H1 (cell line): ENCODE measurements at regions not wholly inside any gene's neighbourhood (a gene's known extent, or its start where the extent isn't known, plus 50 kb on each side); places are given as distances from the start of the nearest gene placed in this dataset.

Source experiments
- CTCF ChIA-PET: fragments of 300-600 bp; sonication (Branson Sonifier 250); formaldehyde crosslinking; loops from one replicate; lab custom pipeline; 2021; ENCODE audit not compliant: partially characterized antibody; lab: Charles Lee
- POLR2A ChIA-PET: fragments of 300-600 bp; sonication (Branson Sonifier 250); formaldehyde crosslinking; loops from one replicate; lab custom pipeline; 2021; ENCODE audit warnings: inconsistent platforms; ENCODE audit not compliant: partially characterized antibody; lab: Charles Lee
- DNase-seq, 2 experiments: peaks; one replicate each; pipeline versions ENCODE4 v3.0.0 to v3.0.0-alpha.2; 2010 to 2022; ENCODE audit warnings: low spot score in 2 of 2, low read depth in 1 of 2, mixed read lengths in 1 of 2
- FAIRE-seq: peaks from 2 replicates; lab custom pipeline; 2011; peaks lifted over from hg19 to GRCh38; lab: Jason Lieb, UNC
- H2AFZ ChIP-seq: 2 replicates; pipeline ENCODE4 v1.8.1; 2012; ENCODE audit warnings: low read length, inconsistent platforms
- H2AK5ac ChIP-seq: 2 replicates; pipeline ENCODE4 v1.6.1; 2013; ENCODE audit warnings: low read depth, low read length
- H2BK120ac ChIP-seq: replicated peaks from 2 replicates; pipeline ENCODE3; 2013; ENCODE audit warnings: low read depth, low read length, inconsistent platforms
- H2BK12ac ChIP-seq: 2 replicates; pipeline ENCODE4 v1.6.1; 2013; ENCODE audit warnings: low read depth, low read length
- H2BK15ac ChIP-seq: 2 replicates; pipeline ENCODE4 v1.6.1; 2013; ENCODE audit warnings: low read length
- H2BK20ac ChIP-seq: 2 replicates; pipeline ENCODE4 v1.6.1; 2013; ENCODE audit warnings: low read length
- H2BK5ac ChIP-seq: 2 replicates; pipeline ENCODE4 v1.6.1; 2013; ENCODE audit warnings: low read depth, low read length
- H3K14ac ChIP-seq: 2 replicates; pipeline ENCODE4 v1.6.1; 2013; ENCODE audit warnings: inconsistent platforms; ENCODE audit not compliant: insufficient read length
- H3K18ac ChIP-seq: 2 replicates; pipeline ENCODE4 v1.6.1; 2013; ENCODE audit warnings: low read length; ENCODE audit errors: extremely low read depth
- H3K23ac ChIP-seq: 2 replicates; pipeline ENCODE4 v1.6.1; 2013; ENCODE audit warnings: inconsistent platforms; ENCODE audit not compliant: insufficient read length
- H3K23me2 ChIP-seq: 2 replicates; pipeline ENCODE4 v1.6.1; 2013; ENCODE audit warnings: low read depth, low read length
- H3K27ac ChIP-seq: 2 replicates; pipeline ENCODE4 v1.6.1; 2011; ENCODE audit warnings: low read depth, low read length, inconsistent platforms
- H3K27me3 ChIP-seq, 4 experiments: replicated peaks in 1 of 4; 1 replicate in 1 of 4; 2 replicates in 3 of 4; pipeline versions ENCODE4 v1.6.1 to v1.8.1; 2011 to 2013; ENCODE audit warnings: low read length in 3 of 4, mild to moderate bottlenecking in 3 of 4, inconsistent platforms in 2 of 4, mixed read lengths in 2 of 4, moderate library complexity in 1 of 4; ENCODE audit not compliant: control insufficient read depth in 3 of 4, insufficient read depth in 3 of 4; ENCODE audit errors: extremely low read depth in 1 of 4
- H3K36me3 ChIP-seq, 4 experiments: 2 replicates each; pipeline versions ENCODE4 v1.6.1 to v1.8.1; 2011 to 2013; ENCODE audit warnings: mild to moderate bottlenecking in 4 of 4, low read length in 3 of 4, moderate library complexity in 2 of 4, control low read depth in 1 of 4, inconsistent platforms in 1 of 4; ENCODE audit not compliant: insufficient read depth in 4 of 4, control insufficient read depth in 2 of 4
- H3K4ac ChIP-seq: replicated peaks from 2 replicates; pipeline ENCODE3; 2013; ENCODE audit warnings: low read length, low read depth, mixed read lengths, inconsistent platforms; ENCODE audit not compliant: insufficient read length
- H3K4me1 ChIP-seq, 4 experiments: replicated peaks in 1 of 4; 1 replicate in 1 of 4; 2 replicates in 3 of 4; pipeline versions ENCODE4 v1.6.1 to v1.8.1; 2011 to 2013; ENCODE audit warnings: low read length in 3 of 4, inconsistent platforms in 2 of 4, mixed read lengths in 1 of 4; ENCODE audit not compliant: insufficient read depth in 4 of 4, control insufficient read depth in 3 of 4
- H3K4me2 ChIP-seq, 2 experiments: 2 replicates each; pipeline versions ENCODE4 v1.6.1 to v1.8.1; 2011 to 2013; ENCODE audit warnings: low read depth in 2 of 2, low read length in 2 of 2, control low read depth in 1 of 2, inconsistent platforms in 1 of 2, mild to moderate bottlenecking in 1 of 2; ENCODE audit not compliant: insufficient read depth in 1 of 2
- H3K4me3 ChIP-seq, 4 experiments: fragments of 200-600, 300-600 bp in 1 of 4; sonication (generic), shearing (Covaris generic), sonication (Bioruptor Twin) in 1 of 4; 2 replicates each; pipeline versions ENCODE4 v1.5.1 to v1.8.1; 2011 to 2016; ENCODE audit warnings: low read length in 4 of 4, low read depth in 3 of 4, control low read depth in 2 of 4, inconsistent platforms in 2 of 4, mild to moderate bottlenecking in 2 of 4, mixed read lengths in 1 of 4, moderate library complexity in 1 of 4; ENCODE audit not compliant: insufficient read depth in 2 of 4; ENCODE audit errors: extremely low read depth in 1 of 4
- H3K56ac ChIP-seq: replicated peaks from 2 replicates; pipeline ENCODE3; 2013; ENCODE audit warnings: low read depth, mild to moderate bottlenecking, mixed read lengths, low read length, inconsistent platforms; ENCODE audit not compliant: insufficient read length
- H3K79me1 ChIP-seq: 2 replicates; pipeline ENCODE4 v1.6.1; 2013; ENCODE audit warnings: low read depth, low read length, control low read depth
- H3K79me2 ChIP-seq, 2 experiments: 2 replicates each; pipeline versions ENCODE4 v1.6.1 to v1.8.1; 2012 to 2013; ENCODE audit warnings: low read length in 2 of 2, mild to moderate bottlenecking in 2 of 2, inconsistent platforms in 1 of 2; ENCODE audit not compliant: insufficient read depth in 2 of 2, control insufficient read depth in 1 of 2
- H3K9ac ChIP-seq, 4 experiments: replicated peaks in 1 of 4; 1 replicate in 1 of 4; 2 replicates in 3 of 4; pipeline versions ENCODE4 v1.6.1 to v1.8.1; 2011 to 2013; ENCODE audit warnings: low read depth in 3 of 4, low read length in 3 of 4, control low read depth in 2 of 4, mild to moderate bottlenecking in 2 of 4, moderate library complexity in 2 of 4, inconsistent platforms in 1 of 4; ENCODE audit errors: extremely low read depth in 1 of 4
- H3K9me3 ChIP-seq, 2 experiments: 2 replicates each; pipeline versions ENCODE4 v1.6.1 to v1.8.1; 2012 to 2013; ENCODE audit warnings: mild to moderate bottlenecking in 2 of 2, moderate library complexity in 2 of 2, control low read depth in 1 of 2, inconsistent platforms in 1 of 2, low read depth in 1 of 2, low read length in 1 of 2, mixed read lengths in 1 of 2; ENCODE audit not compliant: insufficient read depth in 2 of 2
- H4K20me1 ChIP-seq, 2 experiments: replicated peaks in 1 of 2; 2 replicates each; pipeline versions ENCODE3 to v1.8.1; 2011 to 2013; ENCODE audit warnings: inconsistent platforms in 2 of 2, low read length in 2 of 2, mild to moderate bottlenecking in 1 of 2; ENCODE audit not compliant: insufficient read depth in 2 of 2, control insufficient read depth in 1 of 2
- H4K5ac ChIP-seq: 2 replicates; pipeline ENCODE4 v1.6.1; 2013; ENCODE audit warnings: low read length, low read depth, mixed read lengths, inconsistent platforms; ENCODE audit not compliant: insufficient read length
- H4K8ac ChIP-seq: 2 replicates; pipeline ENCODE4 v1.8.0; 2013; ENCODE audit warnings: mild to moderate bottlenecking, moderate library complexity, low read length, inconsistent platforms; ENCODE audit not compliant: insufficient read depth; ENCODE audit errors: extremely low read depth
- H4K91ac ChIP-seq: replicated peaks from 2 replicates; pipeline ENCODE3; 2013; ENCODE audit warnings: low read length, mixed read lengths, inconsistent platforms; ENCODE audit not compliant: insufficient read length
- ATF2 ChIP-seq: IDR thresholded peaks from 2 replicates; pipeline ENCODE4 v1.6.1; 2012; ENCODE audit warnings: low read length, inconsistent platforms
- BCL11A ChIP-seq, 2 experiments: IDR thresholded peaks; one replicate each; pipeline ENCODE4 v1.6.1; 2011; ENCODE audit warnings: low read depth in 2 of 2, low read length in 2 of 2, mild to moderate bottlenecking in 2 of 2
- CBX8 ChIP-seq: fragments of 300-800, 300-1000 bp; sonication (generic); IDR thresholded peaks from 2 replicates; pipeline ENCODE4 v1.7.1; 2016; ENCODE audit warnings: low read depth, low read length, borderline replicate concordance
- CHD1 ChIP-seq: IDR thresholded peaks from 2 replicates; pipeline ENCODE4 v1.6.1; 2012; ENCODE audit warnings: low read depth, low read length, improper control_type of control experiment
- CHD2 ChIP-seq: IDR thresholded peaks from 2 replicates; pipeline ENCODE4 v1.6.1; 2012; ENCODE audit warnings: low read length, improper control_type of control experiment
- CREB1 ChIP-seq: IDR thresholded peaks from 2 replicates; pipeline ENCODE4 v1.6.1; 2012; ENCODE audit warnings: inconsistent platforms
- EGR1 ChIP-seq: IDR thresholded peaks from 2 replicates; pipeline ENCODE4 v1.6.1; 2011; ENCODE audit warnings: low read depth, low read length, borderline replicate concordance
- GTF2F1 ChIP-seq: IDR thresholded peaks from 2 replicates; pipeline ENCODE4 v1.6.1; 2012; ENCODE audit warnings: low read depth, low read length, improper control_type of control experiment, borderline replicate concordance
- JUN ChIP-seq: IDR thresholded peaks from 2 replicates; pipeline ENCODE4 v1.6.1; 2011; ENCODE audit warnings: low read depth, mild to moderate bottlenecking, improper control_type of control experiment, low read length
- JUND ChIP-seq: IDR thresholded peaks from 2 replicates; pipeline ENCODE4 v1.6.1; 2011; ENCODE audit warnings: mild to moderate bottlenecking, improper control_type of control experiment, low read length
- RAD21 ChIP-seq, 2 experiments: IDR thresholded peaks in 1 of 2; conservative IDR thresholded peaks in 1 of 2; 2 replicates each; pipeline ENCODE4 v1.6.1; 2011; ENCODE audit warnings: low read depth in 2 of 2, low read length in 2 of 2, improper control_type of control experiment in 1 of 2, inconsistent platforms in 1 of 2, mild to moderate bottlenecking in 1 of 2, moderate library complexity in 1 of 2
- SIRT6 ChIP-seq: IDR thresholded peaks from one replicate; pipeline ENCODE4 v1.7.1; 2012; ENCODE audit warnings: low read length, inconsistent platforms
- SIX5 ChIP-seq: IDR thresholded peaks from 2 replicates; pipeline ENCODE4 v1.6.1; 2011; ENCODE audit warnings: mild to moderate bottlenecking, low read depth, low read length
- SP2 ChIP-seq: IDR thresholded peaks from 2 replicates; pipeline ENCODE4 v1.6.1; 2012; ENCODE audit warnings: mild to moderate bottlenecking, low read length, inconsistent platforms
- YY1 ChIP-seq: IDR thresholded peaks from 2 replicates; pipeline ENCODE4 v1.6.1; 2011; ENCODE audit warnings: low read depth, mild to moderate bottlenecking, low read length
- WGBS, 2 experiments: shearing (Covaris generic) in 1 of 2; methylation state at CpG; one replicate each; pipeline versions ENCODE4 v1.1.6 to v1.1.7; 2013 to 2015; ENCODE audit warnings: low lambda C conversion rate in 2 of 2, mixed read lengths in 2 of 2, inconsistent platforms in 1 of 2, low coverage in 1 of 2, missing lambda C conversion rate in 1 of 2; ENCODE audit not compliant: insufficient replicate concordance in 2 of 2, insufficient coverage in 1 of 2, insufficient read length in 1 of 2; ENCODE audit errors: extremely low coverage in 1 of 2, missing lambda C conversion rate in 1 of 2; 5-methylcytosine and 5-hydroxymethylcytosine counted together

DNA sequence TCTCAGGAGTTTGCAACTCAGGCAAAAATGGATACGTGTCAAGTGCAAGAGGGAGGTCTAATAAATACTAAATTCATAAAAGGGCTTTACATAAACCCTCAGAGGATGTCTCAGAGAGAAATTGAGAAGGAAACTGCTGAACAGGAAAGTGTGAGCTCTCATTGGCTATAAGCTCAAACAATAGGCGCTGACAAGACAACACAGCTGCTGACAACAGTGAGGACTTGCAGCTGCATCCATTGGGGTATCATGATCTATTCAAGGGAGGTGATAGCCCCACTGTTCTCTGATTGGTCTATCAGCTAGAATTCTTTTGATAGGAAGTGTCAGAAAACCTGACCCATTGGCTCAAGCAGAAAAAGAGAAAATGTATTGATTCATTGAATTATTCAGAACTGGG, 187.2 kb downstream of the CBLN1 start:
- no peak overlapping the region for H4K8ac ChIP-seq
- POLR2A ChIA-PET, result no interaction called here
- TF ChIP-seq CHD1 (no peak), ATF2 (no peak), SP2 (no peak), BCL11A (IDR thresholded peaks at IDR 0.05; ENCODE audit: low read depth in 2 of 2, low read length in 2 of 2) (no peak), CREB1 (no peak), SIX5 (no peak), GTF2F1 (no peak), CHD2 (no peak), EGR1 (no peak), RAD21 (IDR thresholded peaks at IDR 0.05 in 1 of 2, conservative IDR thresholded peaks at IDR 0.05 in 1 of 2; ENCODE audit: low read depth in 2 of 2, low read length in 2 of 2) (no peak), CBX8 (no peak), SIRT6 (no peak), JUND (no peak), YY1 (no peak), JUN (no peak)

More for the DNA sequence above, 187.2 kb downstream of the CBLN1 start:
- no peaks in the 10 kb centered on the region for H3K27me3 ChIP-seq
- 0 out of 7 replicates have a peak, but pooled peaks cover 0 to 4% (median 0%) of the 10 kb centered on the region in 4 experiments for H3K4me1 ChIP-seq
- no peak overlapping the region for H3K18ac ChIP-seq
- no peak overlapping the region for H3K4me2 ChIP-seq
- H3K4ac ChIP-seq, result no peak overlapping the region
- H3K79me2 ChIP-seq, result no peaks in the 10 kb centered on the region
- DNase-seq, result no peak
- H4K91ac ChIP-seq, result no peak overlapping the region
- H3K56ac ChIP-seq, result no peak overlapping the region
- no peak overlapping the region for H3K9ac ChIP-seq
- WGBS, 2 experiments, result 96% methylated on average over 2 of the region's 2 CpGs; no CpG with 5 or more reads in 1 of the 2 experiments
- H3K36me3 ChIP-seq, result no peaks in the 10 kb centered on the region
- H3K27ac ChIP-seq, result no peak overlapping the region
- no peak overlapping the region for H4K5ac ChIP-seq
- H2BK5ac ChIP-seq, result no peak overlapping the region
- no peak for FAIRE-seq
- no peaks in the 10 kb centered on the region for H3K79me1 ChIP-seq
- H3K14ac ChIP-seq, result no peak overlapping the region
- H2BK15ac ChIP-seq, result no peak overlapping the region
- no peaks in the 10 kb centered on the region for H3K23me2 ChIP-seq
- no peak overlapping the region for H3K4me3 ChIP-seq
- H3K23ac ChIP-seq, result no peak overlapping the region
- no peaks in the 10 kb centered on the region for H3K9me3 ChIP-seq
- H2AK5ac ChIP-seq, result no peak overlapping the region
- H2BK20ac ChIP-seq, result no peak overlapping the region
- CTCF ChIA-PET, result interaction anchor here (1.1 to 1.6 kb wide), 6 partner anchors 19 to 255 kb away, joined by 3 to 5 read pairs (median 4); no protein-coding TSS in a partner anchor
- no peak overlapping the region for H2BK12ac ChIP-seq
- H2BK120ac ChIP-seq, result no peak overlapping the region
- no peak overlapping the region; the same call in 1 of the 2 replicates for H2AFZ ChIP-seq
- no peaks in the 10 kb centered on the region for H4K20me1 ChIP-seq
